GM19324 (cell line): ENCODE measurements at regions not wholly inside any gene's neighbourhood (a gene's known extent, or its start where the extent isn't known, plus 50 kb on each side); places are given as distances from the start of the nearest gene placed in this dataset.
"Not testable (repeated sequence)": the region's sequence is repeated elsewhere in the genome, so short reads cannot be mapped to it uniquely, and the experiment has no call there.

Experiments
- ATAC-seq: cut with Tn5 transposase; IDR thresholded peaks from one replicate; pipeline ENCODE4 v1.9.1; 2021; ENCODE audit warnings: mild to moderate bottlenecking, moderate library complexity; ENCODE audit not compliant: unreplicated experiment, low FRiP score

- no peak for ATAC-seq
These were observed 99.0 kb downstream of the RRAGC start for GRCh38 chr1:38760562-38760961.

- no peak for ATAC-seq
These were observed 100.8 kb downstream of the RRAGC start for GRCh38 chr1:38758820-38759219.

- no peak for ATAC-seq
These were observed 112.5 kb downstream of the RRAGC start for GRCh38 chr1:38746941-38747600.

GRCh38 chr1:38746402-38746935 lies 113.1 kb downstream of the RRAGC start:
- ATAC-seq: no peak

- no peak for ATAC-seq
These were observed 113.8 kb downstream of the RRAGC start for GRCh38 chr1:38745476-38746401.

GRCh38 chr1:38744452-38745350 lies 114.9 kb downstream of the RRAGC start:
- no peak for ATAC-seq

GRCh38 chr1:38743184-38743583 lies 116.4 kb downstream of the RRAGC start:
- ATAC-seq: no peak

GRCh38 chr1:38741341-38741740 lies 118.2 kb downstream of the RRAGC start:
- ATAC-seq: no peak

- ATAC-seq: no peak
These were observed 119.1 kb downstream of the RRAGC start for GRCh38 chr1:38740487-38740886.

- no peak for ATAC-seq
These were observed 121.4 kb downstream of the RRAGC start for GRCh38 chr1:38738207-38738606.

GRCh38 chr1:38736399-38736798 lies 123.2 kb downstream of the RRAGC start:
- ATAC-seq: no peak

- ATAC-seq: no peak
These were observed 123.9 kb downstream of the RRAGC start for GRCh38 chr1:38735651-38736161.

GRCh38 chr1:38733761-38734160 lies 125.8 kb downstream of the RRAGC start:
- ATAC-seq: no peak

- no peak for ATAC-seq
These were observed 128.8 kb downstream of the RRAGC start for GRCh38 chr1:38730511-38731397.

- ATAC-seq: no peak
These were observed 131.0 kb downstream of the RRAGC start for GRCh38 chr1:38728585-38728908.

GRCh38 chr1:38727684-38728584 lies 131.6 kb downstream of the RRAGC start:
- ATAC-seq: no peak

GRCh38 chr1:38725321-38725961 lies 134.1 kb downstream of the RRAGC start:
- not testable (repeated sequence) for ATAC-seq
